Gastroesophageal sphincter (tissue), 3 donors: ENCODE measurements at regions not wholly inside any gene's neighbourhood (a gene's known extent, or its start where the extent isn't known, plus 50 kb on each side); places are given as distances from the start of the nearest gene placed in this dataset.

Experiments
- CTCF ChIP-seq, 4 experiments: fragments of 200-600 bp in 2 of 4; fragments of 450-650 bp in 2 of 4; sonication (generic) in 1 of 4; IDR thresholded peaks; one replicate each; pipeline ENCODE4 v1.5.1; 2017 to 2019; ENCODE audit warnings: antibody characterized with exemption in 4 of 4, mild to moderate bottlenecking in 2 of 4, moderate library complexity in 2 of 4
- POLR2A ChIP-seq, 2 donors: fragments of 450-650 bp; IDR thresholded peaks; one replicate each; pipeline ENCODE4 v1.6.1; 2017; ENCODE audit warnings: antibody characterized with exemption in 2 of 2, mild to moderate bottlenecking in 2 of 2, moderate library complexity in 1 of 2

- TF ChIP-seq CTCF (IDR thresholded peaks at IDR 0.05), result no peak
- TF ChIP-seq POLR2A (IDR thresholded peaks at IDR 0.05), result no peak
Observed at GRCh38 chrX:76248901-76249300, 76.0 kb downstream of the PBDC1 start.
